Fibroblast of the conjunctiva (primary cell): ENCODE measurements at regions not wholly inside any gene's neighbourhood (a gene's known extent, or its start where the extent isn't known, plus 50 kb on each side); places are given as distances from the start of the nearest gene placed in this dataset.
"Not testable (repeated sequence)": the region's sequence is repeated elsewhere in the genome, so short reads cannot be mapped to it uniquely, and the experiment has no call there.

ENCODE experiments used
- DNase-seq: peaks from one replicate; pipeline ENCODE4 v3.0.0-alpha.2; 2010; ENCODE audit warnings: low read depth

- DNase-seq, result no peak
Measured at GRCh38 chr7:20083781-20084180, 133.4 kb downstream of the MACC1 start.

DNA sequence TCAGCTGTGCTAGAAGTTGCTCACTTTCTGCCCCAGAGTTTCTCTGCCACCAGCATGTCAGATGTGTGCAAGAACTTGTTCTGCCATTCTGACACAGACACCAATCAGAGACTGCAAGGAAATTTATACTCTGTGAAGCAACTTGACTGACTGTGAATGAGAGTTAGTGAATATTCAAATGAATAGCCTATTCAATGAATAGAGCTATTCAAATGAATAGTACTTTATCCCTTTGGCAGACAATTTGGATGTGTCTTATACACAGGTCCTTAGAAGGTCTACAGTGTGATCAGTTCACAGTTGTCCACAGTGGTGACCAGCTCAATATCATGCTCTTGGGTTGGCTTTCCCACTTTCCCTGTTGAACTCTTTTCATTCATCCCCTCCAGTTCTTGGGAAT lies 138.1 kb downstream of the MACC1 start:
- DNase-seq, result no peak

GRCh38 chr7:20076835-20077234 lies 140.3 kb downstream of the MACC1 start:
- no peak for DNase-seq

DNA sequence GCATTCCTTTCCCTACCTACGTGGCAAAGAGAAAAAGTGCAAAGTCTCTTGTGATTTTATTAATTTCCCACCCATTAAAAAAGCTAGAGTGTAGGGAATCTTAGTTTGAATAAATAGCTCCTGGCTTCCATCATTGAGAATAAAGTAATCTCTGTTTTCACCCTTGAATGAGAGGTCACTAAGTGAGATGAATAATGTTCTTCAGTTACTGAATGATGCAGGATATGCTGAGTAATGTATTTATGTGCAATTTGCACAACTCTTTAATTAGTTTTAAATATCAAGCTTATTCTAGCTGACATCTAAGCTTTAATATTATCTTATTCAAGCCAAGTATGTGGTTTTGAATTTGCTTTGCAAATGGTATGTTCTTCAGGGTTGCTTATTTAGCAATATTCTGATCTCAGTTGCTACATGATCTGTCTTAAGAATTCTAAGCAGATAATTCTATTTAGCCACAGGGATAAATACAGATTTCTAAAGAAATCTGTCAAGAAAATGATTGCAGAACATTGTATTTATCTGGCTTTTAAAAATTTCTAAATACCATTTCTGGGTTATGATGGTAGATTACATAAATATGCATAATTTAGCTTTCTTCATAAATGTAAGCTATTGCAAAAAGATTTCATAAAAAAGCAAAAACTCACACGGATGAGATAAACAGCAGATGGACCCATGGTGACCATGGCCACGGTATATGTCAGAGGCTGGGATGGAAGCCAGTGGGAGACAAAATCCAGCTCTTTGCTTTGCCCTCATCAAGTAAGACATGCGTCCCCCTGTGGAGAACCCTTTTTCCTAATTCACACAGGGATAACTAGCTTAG lies 141.0 kb downstream of the MACC1 start:
- no peak for DNase-seq

DNA sequence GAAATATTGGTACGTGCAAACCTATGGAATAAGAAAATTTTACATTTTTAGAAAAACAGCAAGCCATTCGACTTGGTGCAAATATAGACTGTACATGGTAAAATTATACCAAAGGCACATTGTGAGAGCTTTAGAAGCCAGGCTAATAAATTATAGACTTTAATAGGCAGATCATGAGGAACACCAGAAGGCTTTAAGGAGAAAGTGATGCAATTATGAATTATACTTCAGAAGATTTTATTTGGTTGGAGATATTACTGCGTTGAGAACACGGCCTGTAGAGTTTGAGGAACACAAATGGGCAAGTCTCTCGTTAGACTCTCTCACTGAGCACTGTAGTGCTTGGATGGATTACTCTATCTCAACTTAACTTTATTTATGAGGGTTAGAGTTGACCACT lies 141.7 kb downstream of the MACC1 start:
- DNase-seq, result no peak

DNA sequence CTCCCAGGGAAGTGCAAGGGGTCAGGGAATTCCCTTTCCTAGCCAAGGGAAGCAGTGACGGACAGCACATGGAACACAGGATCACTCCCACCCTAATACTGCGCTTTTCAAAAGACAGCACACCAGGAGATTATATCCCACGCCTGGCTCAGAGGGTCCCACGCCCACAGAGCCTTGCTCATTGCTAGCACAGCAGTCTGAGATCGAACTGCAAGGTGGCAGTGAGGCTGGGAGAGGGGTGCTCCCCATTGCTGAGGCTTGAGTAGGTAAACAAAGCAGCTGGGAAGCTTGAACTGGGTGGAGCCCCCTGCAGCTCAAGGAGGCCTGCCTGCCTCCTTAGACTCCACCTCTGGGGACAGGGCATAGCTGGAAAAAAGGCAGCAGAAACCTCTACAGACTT lies 149.2 kb downstream of the MACC1 start:
- not testable (repeated sequence) for DNase-seq

DNA sequence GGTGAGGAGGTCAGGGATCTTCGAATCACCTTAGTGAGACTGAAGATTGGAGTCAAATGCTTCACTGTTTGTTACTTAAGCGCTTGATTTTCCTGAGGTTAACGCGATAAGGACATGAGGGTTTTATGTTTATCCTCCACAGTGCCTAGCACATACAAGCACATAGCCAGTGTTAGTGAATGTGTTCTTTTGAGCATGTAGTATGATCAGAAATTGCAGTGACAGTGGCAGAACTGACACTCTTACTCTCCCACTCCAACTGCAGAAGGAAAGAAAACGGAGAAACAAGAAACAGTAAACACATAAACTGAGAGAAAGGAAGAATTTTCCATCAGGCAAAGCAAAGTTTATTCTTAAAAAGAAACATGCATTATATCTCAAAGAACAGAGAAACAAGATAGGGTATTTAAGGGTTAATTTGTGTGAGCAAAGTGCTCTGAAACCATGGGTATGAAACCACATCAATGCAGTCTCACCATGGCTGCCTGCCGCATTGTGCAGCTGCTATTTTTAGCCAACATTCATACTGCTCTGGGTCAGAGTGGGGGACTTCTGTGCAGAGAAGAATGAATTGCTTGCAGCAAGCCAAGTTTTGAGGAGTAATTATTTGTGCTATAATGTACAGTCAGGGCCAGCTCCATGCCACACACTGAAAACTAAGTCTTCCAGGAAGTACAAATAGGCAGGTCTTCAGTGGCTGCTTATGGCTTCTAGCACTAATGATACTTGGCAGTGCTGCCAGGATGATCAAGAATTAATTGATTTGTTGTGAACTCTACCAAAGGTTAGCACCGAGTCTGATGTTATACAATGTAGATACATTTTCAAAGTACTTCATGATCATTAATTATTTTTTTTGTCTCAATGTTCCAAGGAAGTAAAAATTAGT lies 152.0 kb downstream of the MACC1 start:
- DNase-seq, result no peak

DNA sequence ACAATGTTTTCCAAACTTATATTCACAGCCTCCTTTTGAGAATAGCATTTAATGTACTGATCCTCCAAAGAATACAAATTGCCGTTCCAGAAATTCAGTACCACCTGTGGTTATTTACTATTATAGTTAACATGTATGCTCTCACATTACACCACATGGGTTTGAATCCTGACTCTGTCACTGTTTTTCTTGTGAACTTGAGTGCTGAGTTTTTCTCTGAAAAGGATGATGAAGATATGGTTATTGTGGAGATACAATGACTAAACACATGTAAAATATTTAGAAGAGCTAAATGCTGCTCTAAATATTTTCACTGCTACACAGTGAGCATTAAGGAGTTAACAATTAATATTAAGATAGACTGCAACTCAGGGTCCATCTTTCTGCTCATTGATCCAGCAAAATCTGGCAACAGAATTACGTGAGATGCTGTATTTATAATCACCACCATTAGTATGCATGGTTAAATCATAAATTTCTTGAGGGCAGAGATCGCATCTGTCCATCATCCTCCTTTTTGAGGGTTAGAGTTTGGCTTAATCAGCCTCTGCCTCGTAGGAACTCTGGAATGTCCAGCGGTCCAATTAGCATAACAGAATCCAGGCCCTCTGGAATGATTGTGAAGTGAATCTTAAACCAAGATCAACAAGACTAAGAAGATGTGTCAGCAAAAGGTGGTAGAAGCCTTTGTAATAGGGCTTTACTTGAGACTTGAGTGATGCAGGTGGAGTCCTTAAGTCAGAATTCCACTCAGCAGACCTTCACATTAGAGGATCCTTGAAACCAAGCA lies 152.8 kb downstream of the MACC1 start:
- DNase-seq, result no peak

DNA sequence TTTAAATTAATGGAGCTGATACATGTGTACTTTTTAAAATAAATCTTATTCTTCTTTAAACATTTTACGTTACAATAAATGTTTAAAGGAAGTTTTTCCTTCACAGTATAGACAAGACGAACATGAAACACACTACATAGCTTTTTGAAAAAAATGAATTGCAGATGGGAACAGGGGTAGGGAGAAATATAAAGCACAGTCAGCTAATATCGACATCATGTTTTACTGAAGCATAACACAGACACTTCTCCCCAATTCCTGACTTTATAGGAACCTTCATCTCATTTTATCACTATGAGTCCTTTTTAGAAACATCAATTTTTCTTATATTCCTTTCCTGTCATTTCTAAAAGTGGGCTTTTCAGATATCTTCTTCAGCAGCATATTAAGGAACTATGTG lies 153.5 kb downstream of the MACC1 start:
- DNase-seq, result no peak

GRCh38 chr7:20062932-20063331 lies 154.3 kb downstream of the MACC1 start:
- no peak for DNase-seq

- no peak for DNase-seq
Measured at GRCh38 chr7:20053334-20054104, 163.7 kb downstream of the MACC1 start.

GRCh38 chr7:20050241-20050966 lies 166.8 kb downstream of the MACC1 start:
- no peak for DNase-seq

DNA sequence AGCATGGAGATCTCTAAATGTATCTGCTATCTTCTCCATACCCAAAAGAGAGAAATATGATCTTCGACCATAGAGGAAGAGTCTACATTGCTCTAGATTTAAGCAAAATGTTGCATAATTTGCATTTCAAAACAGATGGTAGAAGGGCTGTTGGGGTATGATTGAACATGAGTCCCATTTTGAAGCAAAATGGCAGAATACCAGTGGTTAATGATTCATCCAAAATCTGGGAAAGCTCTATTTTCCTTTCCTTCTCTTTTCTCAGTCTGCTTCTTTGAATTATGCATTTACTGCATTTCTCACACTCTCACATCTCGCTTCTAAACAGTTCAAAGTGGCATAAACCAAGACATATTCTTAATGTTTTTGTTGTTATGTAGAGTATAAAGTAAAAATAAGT lies 178.5 kb downstream of the MACC1 start:
- DNase-seq, result no peak

- DNase-seq, result no peak
Measured at GRCh38 chr7:20035279-20035875, 181.8 kb downstream of the MACC1 start.

GRCh38 chr7:20033621-20034400 lies 183.4 kb downstream of the MACC1 start:
- DNase-seq, result no peak

GRCh38 chr7:20032741-20033140 lies 184.4 kb downstream of the MACC1 start:
- DNase-seq, result no peak

GRCh38 chr7:20030915-20031362 lies 186.2 kb downstream of the MACC1 start:
- no peak for DNase-seq

DNA sequence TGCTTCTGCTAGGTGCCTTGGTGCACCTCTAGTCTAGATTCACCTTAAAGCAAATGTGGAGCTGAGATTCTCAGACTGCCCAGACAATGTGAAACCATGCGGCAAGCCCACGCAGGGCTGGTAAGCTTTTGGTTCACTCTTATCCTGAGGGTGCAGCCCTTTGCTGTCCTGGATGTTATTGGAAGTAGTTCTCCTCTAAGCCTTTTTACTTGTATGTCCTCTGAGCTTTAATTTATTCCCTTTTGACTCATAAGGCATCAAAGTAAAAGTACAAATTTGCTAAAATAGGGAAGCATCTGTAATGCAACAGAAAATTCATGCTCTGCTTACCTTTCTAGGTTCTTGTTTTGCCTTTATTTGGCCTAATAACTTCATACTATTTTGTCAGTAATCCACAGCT lies 186.8 kb downstream of the MACC1 start:
- DNase-seq, result no peak

DNA sequence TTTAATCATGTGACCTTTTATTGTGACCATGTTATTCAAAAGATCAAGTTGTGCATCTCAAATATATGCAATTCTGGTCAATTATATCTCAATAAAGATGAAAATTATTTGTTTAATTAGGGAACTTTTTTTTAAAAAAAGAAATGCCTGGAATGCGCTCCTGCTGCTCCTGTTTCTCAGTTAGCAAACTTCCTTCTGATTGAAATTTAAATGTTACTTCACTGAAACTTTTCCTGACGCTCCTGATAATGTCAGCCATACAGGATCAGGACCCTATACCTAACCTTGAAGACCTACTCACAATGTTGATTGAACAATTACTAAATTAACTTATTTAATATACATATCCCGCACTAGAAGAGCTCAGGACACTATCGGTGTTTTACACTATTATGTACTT lies 190.4 kb downstream of the MACC1 start:
- DNase-seq, result no peak

GRCh38 chr7:20021831-20022230 lies 195.4 kb downstream of the MACC1 start:
- no peak for DNase-seq
